Epithelial cell of esophagus (primary cell): ENCODE measurements at regions not wholly inside any gene's neighbourhood (a gene's known extent, or its start where the extent isn't known, plus 50 kb on each side); places are given as distances from the start of the nearest gene placed in this dataset.

ENCODE experiments used
- DNase-seq: peaks from one replicate; pipeline ENCODE4 v3.0.0; 2010; ENCODE audit warnings: low read depth
- H3K4me3 ChIP-seq: 2 replicates; pipeline ENCODE4 v1.5.1; 2011; ENCODE audit warnings: mild to moderate bottlenecking, low read length, control low read depth
- TF ChIP-seq, protein P1 (sequence below): IDR thresholded peaks from 2 replicates; pipeline ENCODE4 v1.5.1; 2011; ENCODE audit warnings: low read depth, mild to moderate bottlenecking, low read length, control low read depth, inconsistent platforms; ENCODE audit not compliant: insufficient read depth; ENCODE audit errors: missing control alignments

DNA sequence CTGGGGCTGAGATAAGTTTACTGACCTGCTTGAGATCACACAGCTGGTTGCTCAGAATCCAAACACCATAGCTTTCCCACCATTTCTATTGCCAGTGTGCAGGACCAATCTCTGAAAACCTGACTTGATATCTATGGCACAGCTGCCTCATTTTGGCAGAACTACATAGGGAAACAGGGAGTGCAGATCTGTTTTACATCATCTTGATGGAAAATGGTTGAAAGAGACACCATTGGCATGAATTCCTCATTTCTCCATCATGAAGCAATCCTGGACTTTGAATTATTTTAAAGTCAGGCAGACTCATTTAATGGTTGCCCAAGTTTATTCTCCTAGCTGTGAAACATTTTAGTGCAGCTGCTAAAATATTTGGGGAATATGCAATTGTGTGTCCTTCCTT, 1628.2 kb upstream of the SLC10A2 start:
- no peak for DNase-seq
- no peak overlapping the region for H3K4me3 ChIP-seq
- TF ChIP-seq, protein P1, sequence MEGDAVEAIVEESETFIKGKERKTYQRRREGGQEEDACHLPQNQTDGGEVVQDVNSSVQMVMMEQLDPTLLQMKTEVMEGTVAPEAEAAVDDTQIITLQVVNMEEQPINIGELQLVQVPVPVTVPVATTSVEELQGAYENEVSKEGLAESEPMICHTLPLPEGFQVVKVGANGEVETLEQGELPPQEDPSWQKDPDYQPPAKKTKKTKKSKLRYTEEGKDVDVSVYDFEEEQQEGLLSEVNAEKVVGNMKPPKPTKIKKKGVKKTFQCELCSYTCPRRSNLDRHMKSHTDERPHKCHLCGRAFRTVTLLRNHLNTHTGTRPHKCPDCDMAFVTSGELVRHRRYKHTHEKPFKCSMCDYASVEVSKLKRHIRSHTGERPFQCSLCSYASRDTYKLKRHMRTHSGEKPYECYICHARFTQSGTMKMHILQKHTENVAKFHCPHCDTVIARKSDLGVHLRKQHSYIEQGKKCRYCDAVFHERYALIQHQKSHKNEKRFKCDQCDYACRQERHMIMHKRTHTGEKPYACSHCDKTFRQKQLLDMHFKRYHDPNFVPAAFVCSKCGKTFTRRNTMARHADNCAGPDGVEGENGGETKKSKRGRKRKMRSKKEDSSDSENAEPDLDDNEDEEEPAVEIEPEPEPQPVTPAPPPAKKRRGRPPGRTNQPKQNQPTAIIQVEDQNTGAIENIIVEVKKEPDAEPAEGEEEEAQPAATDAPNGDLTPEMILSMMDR, result no peak

DNA sequence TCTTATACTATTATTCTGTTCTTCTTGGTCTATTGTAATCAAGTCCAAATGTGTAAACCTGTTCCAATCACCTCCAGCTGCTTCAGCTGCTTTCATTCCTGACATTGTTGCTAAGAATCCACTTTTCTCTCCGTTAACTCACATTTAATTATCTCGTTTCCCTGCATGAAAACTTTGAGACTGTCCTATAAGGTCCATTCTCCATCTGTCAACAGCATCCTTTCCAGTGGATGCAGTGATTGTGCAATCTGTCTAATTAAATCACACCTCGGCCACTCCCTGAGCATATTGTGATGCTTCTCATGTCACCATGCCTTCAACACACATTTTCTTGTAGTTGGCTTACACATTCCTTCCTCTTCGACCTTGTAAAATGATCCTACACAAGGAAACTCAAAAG, 1626.9 kb upstream of the SLC10A2 start:
- no peak overlapping the region for H3K4me3 ChIP-seq
- TF ChIP-seq, protein P1, result no peak
- DNase-seq, result no peak

DNA sequence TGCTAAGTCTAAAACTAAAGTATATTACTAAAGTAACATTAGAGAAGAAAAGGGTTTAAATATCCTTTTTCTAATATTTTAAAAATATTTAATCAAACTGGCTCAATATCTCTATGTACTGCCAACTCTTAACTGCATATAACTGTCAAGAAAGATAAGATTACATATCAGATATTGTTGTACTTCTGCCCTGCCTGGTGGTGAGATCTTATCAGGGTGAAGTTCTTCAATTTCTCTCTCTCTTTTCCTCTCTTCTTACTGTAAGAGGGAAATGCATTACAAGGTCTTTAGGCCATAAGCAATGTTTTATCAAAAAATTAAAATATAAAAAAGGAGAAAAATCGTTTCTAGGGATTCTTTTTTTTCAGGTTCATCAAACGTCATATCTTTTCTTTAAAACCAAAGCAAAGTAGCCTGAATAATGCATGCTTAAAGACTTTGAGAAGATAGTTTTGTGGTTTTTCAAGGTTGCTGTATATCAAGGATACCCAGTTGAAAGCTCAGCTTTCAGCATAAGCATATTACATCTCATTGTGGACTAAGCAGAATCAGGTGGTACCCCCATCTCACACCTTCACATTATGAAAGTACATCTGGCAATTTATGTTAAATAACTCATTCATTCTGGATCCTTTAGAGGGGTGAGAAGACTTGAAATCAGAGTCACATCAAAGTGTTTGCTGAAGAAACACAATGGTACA, 1625.7 kb upstream of the SLC10A2 start:
- DNase-seq, result no peak
- no peak overlapping the region for H3K4me3 ChIP-seq
- TF ChIP-seq, protein P1, result no peak

DNA sequence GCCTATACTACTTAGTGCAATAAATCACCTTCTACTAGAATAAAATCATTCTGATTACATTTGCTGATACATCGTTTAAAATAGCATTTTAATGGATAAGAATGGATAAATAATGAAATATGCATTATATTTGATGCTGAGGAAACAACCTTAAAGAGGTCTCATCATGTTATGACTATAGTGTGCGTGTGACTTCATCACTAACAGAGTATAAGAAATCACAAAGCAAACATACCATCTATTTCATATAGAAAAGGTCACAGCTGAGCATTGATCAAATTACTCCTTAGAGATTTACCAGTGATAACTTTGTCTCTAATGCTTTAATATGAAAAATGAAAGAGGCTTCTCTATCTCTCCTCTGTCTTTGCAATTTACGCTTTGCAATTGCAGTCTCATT, 1620.3 kb upstream of the SLC10A2 start:
- DNase-seq, result no peak
- no peak overlapping the region for H3K4me3 ChIP-seq
- TF ChIP-seq, protein P1, result no peak

DNA sequence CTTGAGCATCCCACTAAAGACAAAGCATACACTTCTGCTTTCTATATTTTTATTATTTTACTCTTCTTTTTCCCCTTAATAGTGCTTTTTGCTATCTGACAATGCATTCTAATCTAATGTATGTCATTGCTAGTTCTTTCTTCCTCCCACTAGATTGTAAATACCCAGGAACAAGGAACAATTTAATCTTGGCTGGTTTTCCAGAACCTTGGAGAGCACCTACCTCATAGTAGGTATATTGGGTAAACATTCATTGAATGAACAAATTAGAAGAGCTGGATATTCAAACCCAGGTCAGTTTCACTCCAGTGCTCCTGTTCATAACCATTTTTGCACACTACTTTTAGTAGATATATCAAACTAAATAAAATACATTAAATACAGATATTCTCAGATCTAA, 1617.6 kb upstream of the SLC10A2 start:
- no peak overlapping the region for H3K4me3 ChIP-seq
- TF ChIP-seq, protein P1, result no peak
- peak; percentile 20 for DNase-seq

DNA sequence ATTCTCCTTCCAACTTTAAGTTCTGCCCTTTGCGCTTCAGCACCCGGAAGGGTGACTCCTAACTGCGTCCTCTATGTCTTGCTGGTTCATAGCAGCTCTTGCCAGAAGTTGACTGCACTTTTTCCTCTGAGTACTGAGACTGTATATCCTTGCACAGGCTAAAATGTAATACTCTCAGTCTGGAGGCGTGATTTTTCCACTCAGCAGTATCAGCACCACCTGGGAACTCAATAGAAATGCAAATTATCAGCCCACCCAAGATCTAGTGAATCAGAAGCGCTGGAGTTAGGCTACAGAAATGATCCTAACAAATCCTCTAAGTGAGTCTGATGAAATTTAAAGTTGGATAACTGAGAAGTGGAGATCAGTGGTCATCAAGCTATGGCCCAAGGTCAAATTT, 1611.9 kb upstream of the SLC10A2 start:
- no peak overlapping the region for H3K4me3 ChIP-seq
- TF ChIP-seq, protein P1, result no peak

DNA sequence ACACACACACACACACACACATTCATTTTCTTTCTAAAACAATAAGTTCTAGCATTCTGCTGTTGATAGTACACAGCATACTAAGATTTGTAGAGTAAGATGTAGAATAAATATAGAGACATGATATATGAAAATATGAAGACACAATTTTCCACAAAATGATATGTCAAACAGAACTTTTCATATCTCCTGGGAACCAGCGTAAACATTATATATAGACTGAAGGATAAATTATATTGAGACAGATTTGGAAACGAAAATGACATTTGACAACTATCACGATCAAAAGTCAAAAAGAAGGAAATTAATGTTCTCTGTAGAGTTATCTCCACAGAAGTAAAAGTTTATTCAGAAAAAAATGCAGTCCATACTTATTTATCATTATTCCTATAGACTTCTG, 1605.7 kb upstream of the SLC10A2 start:
- TF ChIP-seq, protein P1, result no peak
- no peak for DNase-seq
- no peak overlapping the region for H3K4me3 ChIP-seq

More for the DNA sequence above, 1611.9 kb upstream of the SLC10A2 start:
- no peak for DNase-seq
